ENCODE measurements at regions not wholly inside any gene's neighbourhood (a gene's known extent, or its start where the extent isn't known, plus 50 kb on each side); places are given as distances from the start of the nearest gene placed in this dataset.

DNA sequence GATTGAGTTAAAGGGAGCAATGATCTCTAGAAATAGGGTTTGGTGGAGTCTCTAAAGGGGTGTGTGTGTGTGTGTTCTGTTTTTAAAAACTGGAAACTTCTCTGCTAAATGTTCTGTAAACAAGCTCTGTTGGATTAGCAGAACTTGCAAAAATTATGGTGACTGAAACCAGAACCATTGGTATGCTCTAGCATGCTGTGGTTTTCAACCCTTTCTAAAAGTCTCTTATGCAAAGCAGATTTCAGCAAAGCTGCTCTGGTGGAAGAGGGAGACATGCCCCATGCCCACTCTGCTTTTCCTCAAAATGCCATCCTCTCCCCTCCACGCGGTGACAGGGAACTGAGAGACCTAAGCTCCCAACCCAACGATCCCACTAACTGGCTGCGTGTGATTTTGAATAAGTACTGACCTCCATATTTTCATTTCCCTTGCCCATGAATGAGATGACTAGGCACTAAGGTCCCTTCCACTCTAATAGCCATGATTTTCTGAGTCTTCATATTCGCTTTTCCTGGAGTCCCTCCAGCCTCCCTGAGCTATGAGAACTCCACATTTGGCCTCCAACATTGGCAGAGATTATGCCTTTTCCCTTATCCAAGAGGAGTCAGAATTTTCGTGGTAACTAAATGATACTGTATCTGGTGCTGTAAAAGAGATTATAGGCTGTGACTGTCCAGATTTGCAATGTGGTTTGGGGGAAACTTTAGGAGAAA, 117.3 kb upstream of the PALS2 start (continued):
- TF ChIP-seq, protein P1, sequence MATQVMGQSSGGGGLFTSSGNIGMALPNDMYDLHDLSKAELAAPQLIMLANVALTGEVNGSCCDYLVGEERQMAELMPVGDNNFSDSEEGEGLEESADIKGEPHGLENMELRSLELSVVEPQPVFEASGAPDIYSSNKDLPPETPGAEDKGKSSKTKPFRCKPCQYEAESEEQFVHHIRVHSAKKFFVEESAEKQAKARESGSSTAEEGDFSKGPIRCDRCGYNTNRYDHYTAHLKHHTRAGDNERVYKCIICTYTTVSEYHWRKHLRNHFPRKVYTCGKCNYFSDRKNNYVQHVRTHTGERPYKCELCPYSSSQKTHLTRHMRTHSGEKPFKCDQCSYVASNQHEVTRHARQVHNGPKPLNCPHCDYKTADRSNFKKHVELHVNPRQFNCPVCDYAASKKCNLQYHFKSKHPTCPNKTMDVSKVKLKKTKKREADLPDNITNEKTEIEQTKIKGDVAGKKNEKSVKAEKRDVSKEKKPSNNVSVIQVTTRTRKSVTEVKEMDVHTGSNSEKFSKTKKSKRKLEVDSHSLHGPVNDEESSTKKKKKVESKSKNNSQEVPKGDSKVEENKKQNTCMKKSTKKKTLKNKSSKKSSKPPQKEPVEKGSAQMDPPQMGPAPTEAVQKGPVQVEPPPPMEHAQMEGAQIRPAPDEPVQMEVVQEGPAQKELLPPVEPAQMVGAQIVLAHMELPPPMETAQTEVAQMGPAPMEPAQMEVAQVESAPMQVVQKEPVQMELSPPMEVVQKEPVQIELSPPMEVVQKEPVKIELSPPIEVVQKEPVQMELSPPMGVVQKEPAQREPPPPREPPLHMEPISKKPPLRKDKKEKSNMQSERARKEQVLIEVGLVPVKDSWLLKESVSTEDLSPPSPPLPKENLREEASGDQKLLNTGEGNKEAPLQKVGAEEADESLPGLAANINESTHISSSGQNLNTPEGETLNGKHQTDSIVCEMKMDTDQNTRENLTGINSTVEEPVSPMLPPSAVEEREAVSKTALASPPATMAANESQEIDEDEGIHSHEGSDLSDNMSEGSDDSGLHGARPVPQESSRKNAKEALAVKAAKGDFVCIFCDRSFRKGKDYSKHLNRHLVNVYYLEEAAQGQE (IDR thresholded peaks at IDR 0.05; ENCODE audit: low read depth, low read length) = no peak
- TF ChIP-seq FOSL2 (IDR thresholded peaks at IDR 0.05; ENCODE audit: borderline replicate concordance, low read depth) (no peak), RFX5 (IDR thresholded peaks at IDR 0.05; ENCODE audit: low read length) (no peak), SMC3 (IDR thresholded peaks at IDR 0.05; ENCODE audit: low read depth, low read length) (no peak), TAF1 (IDR thresholded peaks at IDR 0.05; ENCODE audit: borderline replicate concordance, low read depth, low read length) (no peak), TEAD4 (IDR thresholded peaks at IDR 0.05; ENCODE audit: borderline replicate concordance, insufficient read depth) (no peak)
- TF ChIP-seq, protein P2, sequence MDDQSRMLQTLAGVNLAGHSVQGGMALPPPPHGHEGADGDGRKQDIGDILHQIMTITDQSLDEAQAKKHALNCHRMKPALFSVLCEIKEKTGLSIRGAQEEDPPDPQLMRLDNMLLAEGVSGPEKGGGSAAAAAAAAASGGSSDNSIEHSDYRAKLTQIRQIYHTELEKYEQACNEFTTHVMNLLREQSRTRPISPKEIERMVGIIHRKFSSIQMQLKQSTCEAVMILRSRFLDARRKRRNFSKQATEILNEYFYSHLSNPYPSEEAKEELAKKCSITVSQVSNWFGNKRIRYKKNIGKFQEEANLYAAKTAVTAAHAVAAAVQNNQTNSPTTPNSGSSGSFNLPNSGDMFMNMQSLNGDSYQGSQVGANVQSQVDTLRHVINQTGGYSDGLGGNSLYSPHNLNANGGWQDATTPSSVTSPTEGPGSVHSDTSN (IDR thresholded peaks at IDR 0.05) = no peak

DNA sequence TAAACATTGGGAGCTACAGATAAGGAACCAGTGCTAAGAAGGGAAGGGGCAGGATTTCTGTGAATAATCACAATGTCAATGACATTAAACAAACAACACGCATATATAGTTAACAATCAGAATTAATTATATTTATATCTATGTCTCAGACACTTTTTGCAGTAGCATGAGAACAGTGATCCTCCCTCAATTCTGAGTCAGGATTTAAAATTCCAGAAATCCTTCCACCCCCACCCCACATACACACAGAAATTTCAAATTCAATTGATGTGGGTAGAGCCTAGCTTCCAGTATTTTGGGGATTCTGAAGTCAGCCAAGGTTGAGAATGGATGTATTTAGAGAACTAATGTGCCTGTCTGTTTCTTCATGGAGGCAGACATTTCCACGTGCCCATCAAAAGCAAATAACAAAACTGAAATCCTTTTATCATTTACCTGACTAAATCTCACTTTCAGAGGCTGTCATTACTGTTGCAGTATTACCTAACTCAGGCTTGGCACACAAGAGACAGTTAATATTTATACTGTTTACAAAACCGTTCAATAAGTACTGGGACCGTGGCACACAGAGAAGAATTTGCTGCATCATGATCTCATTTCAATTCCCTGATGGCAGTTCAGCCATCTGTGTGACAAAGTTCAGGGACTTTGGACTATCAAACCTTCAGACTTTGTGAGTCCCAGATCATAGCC, 116.6 kb upstream of the PALS2 start:
- Histone ChIP-seq H3K9me3 (no peaks in the 10 kb centered on the region), H3K27me3 (ENCODE audit: insufficient read depth) (peaks cover 8% of the 10 kb centered on the region; the same call in 1 of the 2 replicates), H3K4me2 (no peak overlapping the region), H3K4me1 (ENCODE audit: control insufficient read depth in 1 of 2, insufficient read depth in 2 of 2, low read depth in 1 of 2, low read length in 1 of 2) (no peaks in the 10 kb centered on the region; a peak in 1 of 4 replicates), H2AFZ (ENCODE audit: low read depth) (no peak overlapping the region), H3K79me2 (ENCODE audit: insufficient read depth) (no peaks in the 10 kb centered on the region), H3K4me3 (ENCODE audit: low read depth in 2 of 2, low read length in 1 of 2) (no peak overlapping the region), H3K9me2 (no peaks in the 10 kb centered on the region), H3F3A (replicated peaks; ENCODE audit: insufficient read depth) (no peaks in the 10 kb centered on the region), H3K9ac (no peak overlapping the region), H3K36me3 (replicated peaks in 1 of 2; ENCODE audit: control insufficient read depth in 1 of 2, insufficient read depth in 2 of 2, low read length in 1 of 2) (no peaks in the 10 kb centered on the region), H4K20me1 (ENCODE audit: insufficient read depth) (no peaks in the 10 kb centered on the region), H3K27ac (ENCODE audit: low read depth in 2 of 2, low read length in 1 of 2) (no peak overlapping the region)
- no peak for DNase-seq
- ChIA-PET CTCF (interaction anchor here (1.1 to 1.6 kb wide), 4 partner anchors 9 to 120 kb away, joined by 3 to 5 read pairs (median 4); no protein-coding TSS in a partner anchor), POLR2A (no interaction called here)
- TF ChIP-seq MXI1 (IDR thresholded peaks at IDR 0.05; ENCODE audit: low read depth, low read length) = no peak
- no peak for TF ChIP-seq SMC3 (IDR thresholded peaks at IDR 0.05; ENCODE audit: low read depth, low read length)
- no peak for TF ChIP-seq TCF12 (IDR thresholded peaks at IDR 0.05)
- TF ChIP-seq RXRA (IDR thresholded peaks at IDR 0.05; ENCODE audit: borderline replicate concordance, low read depth) = no peak
- TF ChIP-seq, protein P1 (IDR thresholded peaks at IDR 0.05; ENCODE audit: low read depth, low read length) = no peak
- TF ChIP-seq FOSL2 (IDR thresholded peaks at IDR 0.05; ENCODE audit: borderline replicate concordance, low read depth) = no peak
- no peak for TF ChIP-seq RAD21 (IDR thresholded peaks at IDR 0.05; ENCODE audit: low read length)
- TF ChIP-seq TAF1 (IDR thresholded peaks at IDR 0.05; ENCODE audit: borderline replicate concordance, low read depth, low read length) = no peak
- no peak for TF ChIP-seq RCOR1 (IDR thresholded peaks at IDR 0.05; ENCODE audit: low read length)
- no peak for TF ChIP-seq SIN3A (IDR thresholded peaks at IDR 0.05; ENCODE audit: borderline replicate concordance, low read depth, low read length)
- WGBS (ENCODE audit: low lambda C conversion rate) = 47% methylated on average over 4 of the region's 4 CpGs

All from SK-N-SH (cell line).